Neuron (in vitro differentiated cells): ENCODE measurements at regions not wholly inside any gene's neighbourhood (a gene's known extent, or its start where the extent isn't known, plus 50 kb on each side); places are given as distances from the start of the nearest gene placed in this dataset.

ENCODE experiments used
- H2AFZ ChIP-seq: one replicate; pipeline ENCODE4 v1.6.1; 2013; ENCODE audit warnings: low read depth, mild to moderate bottlenecking, inconsistent platforms, low read length, moderate library complexity
- H3K27me3 ChIP-seq: one replicate; pipeline ENCODE4 v1.6.1; 2013; ENCODE audit warnings: low read length; ENCODE audit not compliant: insufficient read depth
- H3K36me3 ChIP-seq: one replicate; pipeline ENCODE4 v1.6.1; 2013; ENCODE audit warnings: low read length; ENCODE audit not compliant: insufficient read depth
- H3K4me1 ChIP-seq: one replicate; pipeline ENCODE4 v1.6.1; 2013; ENCODE audit warnings: low read length; ENCODE audit not compliant: insufficient read depth
- H3K4me3 ChIP-seq: 2 replicates; pipeline ENCODE4 v1.5.1; 2013; ENCODE audit warnings: mild to moderate bottlenecking, low read length, moderate library complexity
- H3K9me3 ChIP-seq: one replicate; pipeline ENCODE4 v1.6.1; 2013; ENCODE audit warnings: low read length

DNA sequence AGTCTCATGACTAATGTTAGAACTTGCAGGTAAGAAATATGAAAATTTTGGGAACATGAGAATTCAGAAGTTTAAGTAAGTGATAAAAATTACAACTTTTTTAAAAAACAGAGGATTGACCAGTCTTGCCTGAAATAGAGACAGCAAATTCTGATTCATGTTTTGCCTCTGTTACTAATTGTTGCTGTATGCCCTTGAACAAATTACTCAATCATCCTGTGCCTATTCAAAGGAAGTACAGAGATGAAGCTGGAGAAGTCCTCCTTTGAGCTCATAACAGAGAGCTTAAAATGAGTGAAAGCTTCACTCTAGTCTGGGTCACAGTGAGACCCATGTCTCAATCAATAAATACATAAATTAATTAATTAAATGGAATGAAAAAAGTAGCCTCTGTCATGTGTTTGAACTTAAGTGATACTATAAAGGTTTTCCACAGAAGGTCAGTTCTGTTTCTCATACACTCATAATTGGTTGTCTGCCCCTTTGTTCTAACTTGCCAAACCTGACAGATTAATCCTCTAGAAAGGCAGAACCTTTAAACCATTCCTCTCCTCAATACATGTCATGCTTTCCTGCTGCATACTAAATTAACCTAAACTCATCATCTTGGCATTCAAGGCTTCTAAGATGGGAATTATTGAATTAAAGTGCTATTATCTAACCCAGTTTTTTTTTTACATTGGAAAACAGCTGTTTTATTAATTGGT lies 374.6 kb upstream of the LRATD1 start:
- H3K9me3 ChIP-seq: no peaks in the 10 kb centered on the region
- H3K36me3 ChIP-seq: no peaks in the 10 kb centered on the region
- H3K4me3 ChIP-seq: no peak overlapping the region
- H2AFZ ChIP-seq: no peak overlapping the region
- H3K4me1 ChIP-seq: no peaks in the 10 kb centered on the region
- H3K27me3 ChIP-seq: no peaks in the 10 kb centered on the region

DNA sequence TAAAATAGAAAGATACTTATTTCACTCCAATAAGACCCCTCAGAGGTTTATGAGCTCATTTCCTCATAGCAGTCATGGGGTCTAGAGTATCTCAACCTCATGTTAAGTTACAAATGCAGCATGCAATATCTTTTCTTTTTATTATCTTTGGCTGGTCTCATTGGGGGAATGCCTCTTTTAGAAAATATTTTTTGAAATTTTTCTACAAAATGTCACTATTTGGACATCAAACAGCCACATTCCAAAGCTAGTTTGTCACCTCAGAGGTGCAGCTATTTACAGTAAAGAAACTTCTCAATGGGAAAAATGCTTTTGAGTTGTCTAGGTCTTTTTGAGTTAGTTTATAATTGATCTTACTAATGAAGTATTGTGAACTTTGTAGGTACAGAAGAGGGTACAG lies 370.7 kb upstream of the LRATD1 start:
- no peak overlapping the region for H3K4me3 ChIP-seq
- H3K9me3 ChIP-seq: no peaks in the 10 kb centered on the region
- no peaks in the 10 kb centered on the region for H3K4me1 ChIP-seq
- H2AFZ ChIP-seq: no peak overlapping the region
- H3K36me3 ChIP-seq: no peaks in the 10 kb centered on the region
- H3K27me3 ChIP-seq: no peaks in the 10 kb centered on the region

- H3K4me1 ChIP-seq: no peaks in the 10 kb centered on the region
- H3K4me3 ChIP-seq: no peak overlapping the region
- no peak overlapping the region for H2AFZ ChIP-seq
- H3K27me3 ChIP-seq: no peaks in the 10 kb centered on the region
- no peaks in the 10 kb centered on the region for H3K36me3 ChIP-seq
- H3K9me3 ChIP-seq: no peaks in the 10 kb centered on the region
Observed at GRCh38 chr2:14263053-14263452, 369.5 kb upstream of the LRATD1 start.

- Histone ChIP-seq H2AFZ (no peak overlapping the region), H3K4me1 (no peaks in the 10 kb centered on the region), H3K27me3 (no peaks in the 10 kb centered on the region), H3K36me3 (no peaks in the 10 kb centered on the region), H3K4me3 (no peak overlapping the region), H3K9me3 (no peaks in the 10 kb centered on the region)
Observed at GRCh38 chr2:14270036-14270582, 362.4 kb upstream of the LRATD1 start.

DNA sequence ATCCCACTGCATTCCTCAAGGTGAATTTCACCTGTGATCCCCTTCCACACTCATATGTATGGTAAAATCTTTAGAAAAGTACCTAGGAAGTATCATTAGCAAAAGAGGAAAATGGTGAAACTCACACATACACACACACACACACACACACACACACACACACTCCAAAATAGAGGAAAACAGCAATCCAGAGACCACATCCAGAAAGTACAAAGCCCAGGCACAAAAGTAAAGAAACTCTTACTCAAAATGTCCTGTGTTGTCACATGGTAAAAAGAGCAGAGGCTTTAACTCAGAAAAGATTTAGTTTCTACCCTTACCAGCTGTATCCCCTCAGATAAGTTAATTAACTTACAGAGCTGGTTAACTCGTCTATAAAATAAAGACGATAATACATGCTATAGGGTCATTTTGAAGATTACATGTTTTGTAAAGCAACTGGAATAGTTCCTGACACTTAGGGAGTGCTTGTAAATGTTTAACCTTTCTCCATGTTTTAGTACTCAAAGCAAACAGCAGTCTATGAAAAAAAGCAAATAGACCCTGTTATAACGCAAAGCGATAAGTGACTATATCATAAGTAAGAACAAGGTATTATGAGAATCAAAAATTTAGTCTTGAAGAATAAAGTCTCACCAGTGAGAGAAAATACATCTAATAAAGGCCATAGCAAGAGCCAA lies 360.0 kb upstream of the LRATD1 start:
- Histone ChIP-seq H3K4me3 (no peak overlapping the region), H3K4me1 (no peaks in the 10 kb centered on the region), H3K9me3 (no peaks in the 10 kb centered on the region), H2AFZ (no peak overlapping the region), H3K36me3 (no peaks in the 10 kb centered on the region), H3K27me3 (no peaks in the 10 kb centered on the region)

DNA sequence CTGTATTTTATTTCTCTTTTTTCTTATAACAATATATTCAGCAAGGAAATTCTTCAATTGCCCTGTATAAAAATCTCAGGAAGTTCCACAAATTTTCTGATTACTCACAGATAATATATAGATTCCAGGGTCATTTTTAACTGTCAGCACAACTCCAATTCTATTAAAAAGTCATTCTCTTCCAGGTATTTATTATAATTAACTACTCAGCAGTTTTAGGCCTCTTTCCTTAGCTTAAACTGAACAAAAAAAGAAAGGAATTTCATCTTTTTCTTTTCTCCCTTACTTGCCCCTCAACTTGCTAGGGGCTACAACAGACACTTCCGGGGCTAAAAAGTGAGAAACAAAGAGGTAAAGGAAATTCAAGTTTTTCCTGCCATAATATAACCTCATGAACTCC lies 358.9 kb upstream of the LRATD1 start:
- no peak overlapping the region for H3K4me3 ChIP-seq
- H2AFZ ChIP-seq: no peak overlapping the region
- no peaks in the 10 kb centered on the region for H3K36me3 ChIP-seq
- no peaks in the 10 kb centered on the region for H3K4me1 ChIP-seq
- no peaks in the 10 kb centered on the region for H3K27me3 ChIP-seq
- no peaks in the 10 kb centered on the region for H3K9me3 ChIP-seq

DNA sequence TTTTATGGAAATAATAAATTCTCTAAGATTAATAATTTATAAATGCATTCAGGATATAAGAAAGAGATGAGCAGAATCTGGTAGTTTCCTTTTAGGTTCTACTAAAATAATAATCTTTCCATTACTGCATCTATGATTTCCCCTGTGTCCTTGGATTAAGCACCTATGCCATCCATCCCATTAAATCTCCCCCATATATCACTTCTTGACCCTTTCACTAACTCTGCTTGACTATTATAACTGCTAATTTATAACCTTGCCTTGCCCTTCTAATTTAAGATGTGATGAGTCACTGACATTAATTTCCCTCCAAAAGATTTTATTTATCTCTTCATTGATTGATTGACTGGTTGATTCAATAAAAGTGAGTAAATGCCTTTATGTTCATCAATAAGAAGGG lies 348.3 kb upstream of the LRATD1 start:
- no peaks in the 10 kb centered on the region for H3K9me3 ChIP-seq
- no peaks in the 10 kb centered on the region for H3K27me3 ChIP-seq
- no peak overlapping the region for H2AFZ ChIP-seq
- no peaks in the 10 kb centered on the region for H3K4me1 ChIP-seq
- no peak overlapping the region for H3K4me3 ChIP-seq
- H3K36me3 ChIP-seq: no peaks in the 10 kb centered on the region

- Histone ChIP-seq H3K9me3 (no peaks in the 10 kb centered on the region), H3K27me3 (no peaks in the 10 kb centered on the region), H3K4me1 (no peaks in the 10 kb centered on the region), H3K4me3 (no peak overlapping the region), H2AFZ (no peak overlapping the region), H3K36me3 (no peaks in the 10 kb centered on the region)
Observed at GRCh38 chr2:14285812-14286211, 346.7 kb upstream of the LRATD1 start.

DNA sequence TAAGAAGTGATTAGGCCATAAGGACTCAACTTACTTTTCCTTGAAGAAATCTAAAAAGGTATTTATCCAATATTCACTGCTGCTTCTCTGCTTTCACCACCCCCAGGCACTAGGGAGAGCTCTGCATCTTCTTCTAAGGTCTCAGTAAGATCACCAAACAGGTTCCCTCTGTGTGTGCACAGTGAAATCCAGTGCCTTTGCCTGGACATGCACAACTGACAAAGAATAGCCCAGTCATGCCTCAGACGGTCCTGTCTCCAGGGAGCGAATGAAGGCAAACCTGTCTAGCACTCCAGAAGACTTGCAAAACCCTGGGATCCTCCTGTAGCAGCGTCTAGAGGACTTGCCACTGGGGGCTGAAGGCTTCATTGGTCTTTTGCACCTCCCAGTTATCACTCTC lies 344.5 kb upstream of the LRATD1 start:
- no peaks in the 10 kb centered on the region for H3K4me1 ChIP-seq
- H2AFZ ChIP-seq: no peak overlapping the region
- no peak overlapping the region for H3K4me3 ChIP-seq
- no peaks in the 10 kb centered on the region for H3K27me3 ChIP-seq
- H3K9me3 ChIP-seq: no peaks in the 10 kb centered on the region
- no peaks in the 10 kb centered on the region for H3K36me3 ChIP-seq

- no peak overlapping the region for H2AFZ ChIP-seq
- H3K36me3 ChIP-seq: no peaks in the 10 kb centered on the region
- H3K27me3 ChIP-seq: no peaks in the 10 kb centered on the region
- H3K9me3 ChIP-seq: no peaks in the 10 kb centered on the region
- H3K4me3 ChIP-seq: no peak overlapping the region
- H3K4me1 ChIP-seq: no peaks in the 10 kb centered on the region
Observed at GRCh38 chr2:14292964-14293363, 339.6 kb upstream of the LRATD1 start.

DNA sequence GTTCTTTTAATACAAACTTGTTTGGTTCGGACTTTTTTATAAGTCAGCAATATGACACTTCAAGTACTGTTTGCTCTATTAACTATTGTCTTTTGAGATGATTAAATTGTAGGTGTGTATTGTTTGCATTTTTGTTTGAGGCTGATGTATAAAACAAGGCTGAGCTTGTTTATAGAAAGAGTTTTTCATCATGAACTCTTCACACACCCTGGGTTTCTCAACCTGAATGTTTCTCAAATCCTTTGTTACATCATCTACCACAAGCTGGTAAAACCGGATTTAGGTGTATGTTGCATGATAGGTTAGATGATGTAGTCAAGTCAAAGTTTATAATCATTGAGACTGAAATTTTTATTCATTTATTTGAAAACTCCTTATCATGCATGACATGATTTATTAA lies 335.2 kb upstream of the LRATD1 start:
- H3K36me3 ChIP-seq: no peaks in the 10 kb centered on the region
- H3K9me3 ChIP-seq: no peaks in the 10 kb centered on the region
- no peak overlapping the region for H3K4me3 ChIP-seq
- no peak overlapping the region for H2AFZ ChIP-seq
- no peaks in the 10 kb centered on the region for H3K4me1 ChIP-seq
- H3K27me3 ChIP-seq: no peaks in the 10 kb centered on the region

DNA sequence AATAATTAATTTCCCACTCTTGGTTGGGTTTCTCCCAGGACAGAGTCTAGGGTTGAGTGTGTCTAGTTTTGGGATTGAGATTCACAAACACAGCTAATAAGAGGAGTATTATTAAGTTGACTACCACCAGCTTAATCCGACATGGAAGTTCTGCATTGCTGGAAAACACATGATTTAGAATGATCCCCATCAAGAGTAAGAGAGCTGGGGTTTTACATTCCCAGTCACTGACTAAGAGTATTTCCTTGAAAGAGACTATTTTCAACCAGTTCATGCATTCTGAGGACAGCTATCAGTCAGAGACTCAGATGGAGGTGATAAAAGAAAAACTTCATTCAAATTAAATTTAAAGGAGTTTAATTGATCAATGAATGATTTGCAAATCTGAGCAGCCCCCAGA lies 334.6 kb upstream of the LRATD1 start:
- H3K36me3 ChIP-seq: no peaks in the 10 kb centered on the region
- no peak overlapping the region for H2AFZ ChIP-seq
- H3K4me3 ChIP-seq: no peak overlapping the region
- H3K27me3 ChIP-seq: no peaks in the 10 kb centered on the region
- no peaks in the 10 kb centered on the region for H3K4me1 ChIP-seq
- no peaks in the 10 kb centered on the region for H3K9me3 ChIP-seq

- Histone ChIP-seq H3K4me1 (no peaks in the 10 kb centered on the region), H3K36me3 (no peaks in the 10 kb centered on the region), H3K4me3 (no peak overlapping the region), H3K27me3 (no peaks in the 10 kb centered on the region), H3K9me3 (no peaks in the 10 kb centered on the region), H2AFZ (no peak overlapping the region)
Observed at GRCh38 chr2:14301331-14301730, 331.2 kb upstream of the LRATD1 start.
